ENCODE measurements at regions not wholly inside any gene's neighbourhood (a gene's known extent, or its start where the extent isn't known, plus 50 kb on each side); places are given as distances from the start of the nearest gene placed in this dataset.

GRCh38 chr13:85371254-85371653, 428.0 kb downstream of the SLITRK6 start:
- DNase-seq (ENCODE audit: missing footprints) (no peak), ATAC-seq (no peak)
- intact Hi-C loops (cut with DNase I), result no loop called here

- ATAC-seq, result no peak
Observed at GRCh38 chr13:85368686-85369085, 430.5 kb downstream of the SLITRK6 start.

GRCh38 chr13:85367887-85368286, 431.3 kb downstream of the SLITRK6 start:
- intact Hi-C loops (cut with DNase I), result no loop called here
- ATAC-seq (no peak), DNase-seq (ENCODE audit: missing footprints) (no peak)

More at GRCh38 chr13:85368686-85369085, 430.5 kb downstream of the SLITRK6 start:
- intact Hi-C loops (cut with DNase I), result no loop called here
- DNase-seq (ENCODE audit: missing footprints), result no peak

- intact Hi-C loops (cut with DNase I), result no loop called here
Observed at GRCh38 chr13:85366759-85367417, 432.3 kb downstream of the SLITRK6 start.

GRCh38 chr13:85363504-85363903, 435.7 kb downstream of the SLITRK6 start:
- intact Hi-C loops (cut with DNase I), result no loop called here
- ATAC-seq (no peak), DNase-seq (ENCODE audit: missing footprints) (no peak)

More at GRCh38 chr13:85366759-85367417, 432.3 kb downstream of the SLITRK6 start:
- ATAC-seq (no peak), DNase-seq (ENCODE audit: missing footprints) (no peak)

GRCh38 chr13:85362980-85363379, 436.2 kb downstream of the SLITRK6 start:
- DNase-seq (ENCODE audit: missing footprints) (no peak), ATAC-seq (no peak)
- intact Hi-C loops (cut with DNase I), result no loop called here

GRCh38 chr13:85347251-85347650, 452.0 kb downstream of the SLITRK6 start:
- ATAC-seq, result no peak
- intact Hi-C loops (cut with DNase I), result no loop called here
- DNase-seq (ENCODE audit: missing footprints), result no peak

GRCh38 chr13:85334187-85334586, 465.0 kb downstream of the SLITRK6 start:
- intact Hi-C loops (cut with DNase I), result no loop called here
- no peak for ATAC-seq
- DNase-seq (ENCODE audit: missing footprints), result no peak

GRCh38 chr13:85333506-85334020, 465.7 kb downstream of the SLITRK6 start:
- DNase-seq (ENCODE audit: missing footprints) (no peak), ATAC-seq (no peak)
- intact Hi-C loops (cut with DNase I), result no loop called here

GRCh38 chr13:85332615-85333014, 466.6 kb downstream of the SLITRK6 start:
- ATAC-seq (no peak), DNase-seq (ENCODE audit: missing footprints) (no peak)
- intact Hi-C loops (cut with DNase I), result no loop called here

GRCh38 chr13:85321734-85322133, 477.5 kb downstream of the SLITRK6 start:
- intact Hi-C loops (cut with DNase I), result no loop called here
- ATAC-seq (no peak), DNase-seq (ENCODE audit: missing footprints) (no peak)

GRCh38 chr13:85317781-85318180, 481.4 kb downstream of the SLITRK6 start:
- intact Hi-C loops (cut with DNase I), result no loop called here
- ATAC-seq (no peak), DNase-seq (ENCODE audit: missing footprints) (no peak)

- ATAC-seq (no peak), DNase-seq (ENCODE audit: missing footprints) (no peak)
- intact Hi-C loops (cut with DNase I), result no loop called here
Observed at GRCh38 chr13:85316506-85317025, 482.7 kb downstream of the SLITRK6 start.

- DNase-seq (ENCODE audit: missing footprints) (no peak), ATAC-seq (no peak)
- intact Hi-C loops (cut with DNase I), result no loop called here
Observed at GRCh38 chr13:85314686-85315085, 484.5 kb downstream of the SLITRK6 start.

GRCh38 chr13:85313761-85314503, 485.3 kb downstream of the SLITRK6 start:
- ATAC-seq, result no peak
- no peak for DNase-seq (ENCODE audit: missing footprints)
- intact Hi-C loops (cut with DNase I), result no loop called here

- ATAC-seq (no peak), DNase-seq (ENCODE audit: missing footprints) (no peak)
- intact Hi-C loops (cut with DNase I), result no loop called here
Observed at GRCh38 chr13:85312071-85312470, 487.1 kb downstream of the SLITRK6 start.

- no peak for DNase-seq (ENCODE audit: missing footprints)
- intact Hi-C loops (cut with DNase I), result no loop called here
- no peak for ATAC-seq
Observed at GRCh38 chr13:85303630-85304029, 495.6 kb downstream of the SLITRK6 start.

- DNase-seq (ENCODE audit: missing footprints), result no peak
- intact Hi-C loops (cut with DNase I), result no loop called here
- no peak for ATAC-seq
Observed at GRCh38 chr13:85298387-85298924, 500.8 kb downstream of the SLITRK6 start.

- intact Hi-C loops (cut with DNase I), result no loop called here
- no peak for DNase-seq (ENCODE audit: missing footprints)
- no peak for ATAC-seq
Observed at GRCh38 chr13:85288698-85289097, 510.5 kb downstream of the SLITRK6 start.

GRCh38 chr13:85287528-85287927, 511.7 kb downstream of the SLITRK6 start:
- DNase-seq (ENCODE audit: missing footprints) (no peak), ATAC-seq (no peak)
- intact Hi-C loops (cut with DNase I), result no loop called here

Data from Right ventricle myocardium inferior (tissue), 1 donor.